ENCODE measurements at regions not wholly inside any gene's neighbourhood (a gene's known extent, or its start where the extent isn't known, plus 50 kb on each side); places are given as distances from the start of the nearest gene placed in this dataset.
A peak's percentile ranks its signal among the peaks of the same experiment; 100 is the strongest.
"Not testable (repeated sequence)": the region's sequence is repeated elsewhere in the genome, so short reads cannot be mapped to it uniquely, and the experiment has no call there.

- TF ChIP-seq CTCF (IDR thresholded peaks at IDR 0.05; ENCODE audit: low read depth, low read length): no peak
- H3K4me3 ChIP-seq (replicated peaks in 1 of 2; ENCODE audit: low read depth in 2 of 2, low read length in 2 of 2): no peak overlapping the region
- DNase-seq (ENCODE audit: low read depth in 2 of 2): no peak
Measured at GRCh38 chr7:85815526-85815925, 628.7 kb upstream of the SEMA3D start.

GRCh38 chr7:85806321-85806720 lies 619.5 kb upstream of the SEMA3D start:
- no peak for TF ChIP-seq CTCF (IDR thresholded peaks at IDR 0.05; ENCODE audit: low read depth, low read length)
- no peak for DNase-seq (ENCODE audit: low read depth in 2 of 2)
- no peak overlapping the region for H3K4me3 ChIP-seq (replicated peaks in 1 of 2; ENCODE audit: low read depth in 2 of 2, low read length in 2 of 2)

- peak in 1 of 2 donors; percentile 28 for DNase-seq (ENCODE audit: low read depth in 2 of 2)
- H3K4me3 ChIP-seq (replicated peaks in 1 of 2; ENCODE audit: low read depth in 2 of 2, low read length in 2 of 2): no peak overlapping the region
- no peak for TF ChIP-seq CTCF (IDR thresholded peaks at IDR 0.05; ENCODE audit: low read depth, low read length)
Measured at GRCh38 chr7:85805656-85806055, 618.8 kb upstream of the SEMA3D start.

- no peak overlapping the region for H3K4me3 ChIP-seq (replicated peaks in 1 of 2; ENCODE audit: low read depth in 2 of 2, low read length in 2 of 2)
- TF ChIP-seq CTCF (IDR thresholded peaks at IDR 0.05; ENCODE audit: low read depth, low read length): no peak
Measured at GRCh38 chr7:85805249-85805648, 618.4 kb upstream of the SEMA3D start.

GRCh38 chr7:85802211-85802610 lies 615.4 kb upstream of the SEMA3D start:
- DNase-seq (ENCODE audit: low read depth in 2 of 2): no peak
- no peak overlapping the region for H3K4me3 ChIP-seq (replicated peaks in 1 of 2; ENCODE audit: low read depth in 2 of 2, low read length in 2 of 2)
- no peak for TF ChIP-seq CTCF (IDR thresholded peaks at IDR 0.05; ENCODE audit: low read depth, low read length)

More at GRCh38 chr7:85805249-85805648, 618.4 kb upstream of the SEMA3D start:
- no peak for DNase-seq (ENCODE audit: low read depth in 2 of 2)

- TF ChIP-seq CTCF (IDR thresholded peaks at IDR 0.05; ENCODE audit: low read depth, low read length): no peak
- no peak for DNase-seq (ENCODE audit: low read depth in 2 of 2)
- H3K4me3 ChIP-seq (replicated peaks in 1 of 2; ENCODE audit: low read depth in 2 of 2, low read length in 2 of 2): no peak overlapping the region
Measured at GRCh38 chr7:85796956-85797355, 610.1 kb upstream of the SEMA3D start.

- not testable (repeated sequence) for DNase-seq (ENCODE audit: low read depth in 2 of 2); H3K4me3 ChIP-seq (replicated peaks in 1 of 2; ENCODE audit: low read depth in 2 of 2, low read length in 2 of 2)
Measured at GRCh38 chr7:85791098-85791497, 604.2 kb upstream of the SEMA3D start.

Data from cardiac fibroblast (primary cell).